DMS53 treated with DMSO at 0.1 percent for 48 hours (cell line): ENCODE measurements at regions not wholly inside any gene's neighbourhood (a gene's known extent, or its start where the extent isn't known, plus 50 kb on each side); places are given as distances from the start of the nearest gene placed in this dataset.
"Not testable (repeated sequence)": the region's sequence is repeated elsewhere in the genome, so short reads cannot be mapped to it uniquely, and the experiment has no call there.

Source experiments
- DNase-seq: peaks from one replicate; lab custom pipeline; 2025; ENCODE audit not compliant: unreplicated experiment; lab: John Stamatoyannopoulos, UW

DNA sequence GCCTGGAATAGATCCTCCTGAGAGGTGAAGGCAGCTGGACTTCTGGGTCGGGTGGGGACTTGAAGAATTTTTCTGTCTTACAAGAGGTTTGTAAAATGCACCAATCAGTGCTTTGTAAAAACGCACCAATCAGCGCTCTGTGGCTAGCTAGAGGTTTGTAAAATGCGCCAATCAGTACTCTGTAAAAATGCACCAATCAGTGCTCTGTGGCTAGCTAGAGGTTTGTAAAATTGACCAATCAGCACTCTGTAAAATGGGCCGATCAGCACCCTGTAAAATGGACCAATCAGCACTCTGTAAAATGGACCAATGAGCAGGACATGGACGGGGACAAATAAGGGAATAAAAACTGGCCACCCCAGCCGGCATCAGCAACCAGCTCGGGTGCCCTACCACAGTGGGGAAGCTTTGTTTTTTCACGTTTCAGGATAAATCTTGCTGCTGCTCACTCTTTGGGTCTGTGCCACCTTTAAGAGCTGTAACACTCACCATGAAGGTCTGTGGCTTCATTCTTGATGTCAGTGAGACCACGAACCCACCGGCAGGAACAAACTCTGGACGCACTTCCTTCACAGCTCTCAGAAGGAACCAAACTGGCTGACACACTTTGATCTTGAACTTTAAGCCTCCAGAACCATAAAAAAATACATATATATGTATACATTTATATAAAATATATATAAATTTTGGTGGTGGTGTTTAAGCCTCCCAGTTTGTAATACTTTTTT, 197.8 kb upstream of the SLCO3A1 start:
- not testable (repeated sequence) for DNase-seq

DNA sequence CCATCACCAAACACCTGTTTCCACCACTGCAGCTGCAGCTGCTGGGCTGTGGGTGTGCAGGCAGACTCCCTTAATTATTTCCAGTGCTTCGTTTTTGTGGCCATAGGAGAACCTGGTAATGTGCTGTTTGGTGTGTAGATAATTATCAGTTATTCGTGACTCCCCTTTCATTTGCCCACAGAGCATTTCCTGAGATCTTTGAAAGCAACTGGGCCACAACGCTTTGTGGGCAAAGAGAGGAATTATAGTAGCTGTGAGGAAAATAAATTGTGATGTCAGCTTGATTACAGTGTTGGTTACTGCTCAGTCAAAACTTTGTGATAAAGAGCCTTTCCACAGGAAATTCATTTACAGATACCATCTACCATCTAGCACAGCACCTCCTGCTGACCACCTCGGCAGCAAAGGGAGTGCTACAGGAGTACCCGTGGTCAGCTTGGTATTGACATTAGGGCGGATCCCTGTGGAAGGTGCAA, 193.3 kb upstream of the SLCO3A1 start:
- no peak for DNase-seq

DNA sequence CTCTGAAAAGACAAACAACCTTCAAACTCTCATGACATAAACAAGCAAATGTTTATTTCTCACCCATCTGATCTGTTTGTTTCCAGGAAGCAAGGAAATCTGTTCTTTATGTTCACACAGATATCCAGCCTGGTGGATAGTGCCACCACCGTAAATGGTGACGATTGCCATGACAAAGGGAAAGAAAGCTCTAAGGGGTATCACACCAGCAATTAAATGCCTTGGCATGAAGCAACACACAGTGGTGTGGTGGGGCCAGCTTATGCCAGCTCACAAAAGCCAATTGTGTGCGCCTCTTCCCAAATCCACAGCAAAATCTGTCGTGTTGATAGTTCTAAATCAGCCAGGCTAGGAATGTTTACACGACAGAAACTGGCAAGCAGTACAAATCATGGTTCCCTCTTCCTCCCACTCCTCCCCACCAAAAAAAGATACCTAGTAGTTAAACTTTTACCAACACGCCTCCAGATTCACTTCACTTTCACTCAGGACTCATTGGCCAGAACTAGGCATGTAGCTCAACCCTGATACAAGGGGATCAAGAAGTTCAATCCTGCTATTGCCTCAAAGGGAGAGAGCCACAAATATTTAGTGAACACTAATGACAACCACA, 189.2 kb upstream of the SLCO3A1 start:
- DNase-seq: no peak

DNA sequence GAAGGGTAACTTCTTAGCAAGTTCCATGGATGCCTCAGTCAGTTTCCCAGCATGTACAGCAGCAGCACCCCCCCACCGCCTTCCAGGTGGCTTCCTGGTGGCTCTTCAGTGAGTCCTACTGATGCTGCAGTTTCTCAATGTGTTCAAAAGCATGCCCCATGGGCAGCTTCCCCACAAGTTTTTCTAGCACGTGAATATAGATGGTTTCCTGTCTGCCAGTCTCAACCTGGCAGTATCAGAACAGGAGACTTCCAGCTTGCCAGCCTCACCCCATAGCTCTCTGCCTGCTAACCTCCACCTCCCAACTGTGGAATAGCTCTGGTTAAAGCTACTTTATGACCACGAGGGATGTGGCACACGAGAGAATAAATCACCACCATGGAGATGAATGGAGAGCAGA, 188.3 kb upstream of the SLCO3A1 start:
- DNase-seq: no peak

DNA sequence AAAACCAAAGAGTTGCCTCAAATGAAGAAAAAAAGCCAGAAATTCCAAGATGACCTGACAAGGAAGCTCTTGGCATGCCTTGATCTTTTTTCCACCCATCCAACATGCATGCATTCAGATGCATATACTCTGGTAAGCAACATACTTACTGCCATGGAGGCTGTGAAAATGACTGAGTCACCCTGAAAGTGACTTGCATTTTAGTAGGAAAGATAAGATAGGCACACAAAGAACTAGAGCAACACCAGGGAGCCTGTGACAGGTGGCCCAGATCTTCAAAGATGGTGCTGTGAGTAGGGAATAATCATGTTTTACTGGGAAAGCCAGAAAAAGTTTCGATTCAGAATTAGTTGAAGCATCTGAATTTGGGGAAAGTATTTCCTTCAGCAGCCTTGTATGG, 185.1 kb upstream of the SLCO3A1 start:
- no peak for DNase-seq

DNA sequence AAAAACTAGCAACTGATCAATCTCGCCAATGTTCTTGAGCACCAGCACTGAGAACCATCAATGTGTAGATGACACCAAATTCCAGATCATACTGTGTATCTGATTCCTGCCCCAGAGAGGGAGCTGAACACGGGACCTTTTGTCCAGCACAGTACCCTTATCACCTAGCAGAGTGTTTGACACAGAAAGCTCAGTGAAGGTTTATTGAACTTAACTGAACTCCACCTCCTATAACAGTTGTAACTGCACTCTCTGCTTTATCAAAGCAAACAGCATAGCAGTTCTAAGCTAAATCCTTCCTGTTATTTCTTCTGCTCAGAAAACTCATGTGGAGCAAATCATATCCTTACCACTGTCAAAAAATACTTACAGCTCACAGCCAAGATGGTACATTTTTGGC, 183.4 kb upstream of the SLCO3A1 start:
- no peak for DNase-seq

DNA sequence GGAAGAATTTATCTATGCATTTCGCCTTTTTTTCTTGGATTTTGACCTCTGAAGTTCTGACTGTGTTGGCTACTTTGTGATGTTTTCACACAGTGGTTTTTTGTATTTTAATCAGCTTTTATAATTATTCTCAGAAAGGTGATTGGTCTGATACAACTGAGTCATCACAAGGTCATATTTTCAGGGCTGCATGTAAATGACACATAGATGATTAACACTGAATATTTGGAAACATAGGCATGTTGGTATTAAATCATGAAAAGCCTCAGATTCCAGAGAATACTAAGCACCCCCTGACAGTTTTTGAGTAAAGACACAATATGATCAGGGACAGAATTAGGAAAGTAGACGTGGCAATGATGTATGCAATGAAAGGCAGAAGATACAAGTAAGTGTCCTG, 175.5 kb upstream of the SLCO3A1 start:
- no peak for DNase-seq

DNA sequence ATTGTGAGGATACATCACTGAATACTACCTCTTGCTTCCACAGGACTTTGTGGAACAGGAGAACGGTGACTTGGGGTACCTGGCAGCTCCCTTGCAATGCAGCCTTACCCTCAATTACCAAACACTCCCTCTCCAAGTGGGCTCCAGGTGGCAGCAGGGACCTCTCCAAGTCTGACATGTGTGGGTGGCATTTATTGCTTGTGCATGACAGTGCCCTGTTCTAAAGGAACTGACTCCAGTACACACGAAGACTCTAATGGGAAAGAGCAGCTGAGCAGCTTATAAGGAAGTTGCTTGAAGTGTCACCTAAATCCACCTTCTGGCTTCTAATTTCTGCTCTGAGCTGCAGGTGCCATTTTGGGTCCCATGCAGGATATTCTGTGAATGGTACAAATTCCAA, 174.1 kb upstream of the SLCO3A1 start:
- DNase-seq: no peak

DNA sequence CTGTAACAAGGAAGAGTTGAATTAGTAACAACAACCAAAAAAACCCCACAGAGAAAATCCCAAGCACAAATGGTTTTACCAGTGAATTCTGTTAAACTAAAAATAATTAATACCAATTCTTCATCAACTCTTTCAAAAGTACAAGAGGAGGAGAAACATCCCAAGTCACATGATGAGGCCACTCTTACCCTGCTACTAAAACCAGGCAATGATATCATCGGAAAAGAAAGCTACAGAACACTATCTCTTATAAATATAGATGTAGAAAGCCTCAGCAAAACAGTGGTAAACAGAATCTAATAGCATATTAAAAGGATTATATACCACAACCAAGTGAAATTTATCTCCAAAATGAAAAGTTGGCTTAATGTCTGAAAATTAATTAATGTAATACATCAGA, 168.1 kb upstream of the SLCO3A1 start:
- no peak for DNase-seq

DNA sequence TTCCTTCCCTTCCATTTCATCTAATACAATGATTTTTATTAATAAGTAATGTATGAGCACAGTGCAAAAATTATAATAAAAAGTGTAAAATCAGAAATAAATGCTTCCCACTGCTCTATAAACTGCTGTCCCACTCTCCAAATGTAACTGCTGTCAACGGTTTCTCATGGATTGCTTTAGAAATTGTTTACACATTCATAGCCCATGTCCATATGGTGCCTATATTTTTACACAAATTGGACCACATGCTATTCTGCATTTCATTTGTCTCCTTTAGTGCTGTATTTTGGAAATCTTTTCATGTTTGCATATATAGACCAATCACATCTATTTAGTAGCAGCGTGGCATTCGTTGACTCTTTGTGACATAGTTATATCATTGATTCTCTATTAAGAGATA, 164.7 kb upstream of the SLCO3A1 start:
- DNase-seq: no peak

DNA sequence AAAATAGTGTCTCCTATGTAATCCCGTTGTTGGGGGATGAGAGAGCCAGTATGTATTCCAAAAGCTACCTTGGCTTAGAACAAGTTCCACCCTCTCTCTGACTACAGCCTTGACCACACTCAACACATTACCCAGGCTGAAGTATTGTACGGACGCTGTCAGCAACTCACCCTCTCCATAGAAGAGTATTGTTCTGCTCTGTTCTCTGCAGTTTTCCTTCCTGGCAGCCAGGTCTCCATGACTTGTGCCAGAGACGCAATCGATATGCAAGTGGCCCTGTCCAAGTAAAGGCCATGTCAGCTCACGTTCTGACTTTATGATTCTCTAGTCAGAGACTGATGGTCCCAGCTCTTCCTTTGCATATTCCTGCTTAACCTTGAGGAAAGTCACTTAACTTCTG, 164.1 kb upstream of the SLCO3A1 start:
- DNase-seq: no peak

DNA sequence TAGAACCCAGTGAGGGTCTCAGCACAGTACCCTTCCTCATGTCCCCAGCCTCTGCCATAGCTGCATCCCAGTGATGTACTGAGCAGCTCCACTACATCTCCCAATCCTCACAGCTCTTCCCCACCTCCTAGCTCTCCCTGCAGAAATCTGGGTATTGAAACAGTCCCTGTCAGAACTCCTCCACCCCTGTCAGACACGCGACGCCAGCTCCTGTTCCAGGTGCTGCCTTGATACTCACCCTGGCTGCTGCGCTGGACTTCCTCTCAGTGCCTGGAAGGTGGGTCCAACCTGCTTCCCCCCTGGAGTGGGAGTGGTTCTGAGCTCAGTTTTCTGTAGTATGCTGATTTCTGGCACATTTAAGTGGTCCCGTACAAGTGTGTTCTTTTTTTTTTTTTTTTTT, 160.9 kb upstream of the SLCO3A1 start:
- DNase-seq: no peak

DNA sequence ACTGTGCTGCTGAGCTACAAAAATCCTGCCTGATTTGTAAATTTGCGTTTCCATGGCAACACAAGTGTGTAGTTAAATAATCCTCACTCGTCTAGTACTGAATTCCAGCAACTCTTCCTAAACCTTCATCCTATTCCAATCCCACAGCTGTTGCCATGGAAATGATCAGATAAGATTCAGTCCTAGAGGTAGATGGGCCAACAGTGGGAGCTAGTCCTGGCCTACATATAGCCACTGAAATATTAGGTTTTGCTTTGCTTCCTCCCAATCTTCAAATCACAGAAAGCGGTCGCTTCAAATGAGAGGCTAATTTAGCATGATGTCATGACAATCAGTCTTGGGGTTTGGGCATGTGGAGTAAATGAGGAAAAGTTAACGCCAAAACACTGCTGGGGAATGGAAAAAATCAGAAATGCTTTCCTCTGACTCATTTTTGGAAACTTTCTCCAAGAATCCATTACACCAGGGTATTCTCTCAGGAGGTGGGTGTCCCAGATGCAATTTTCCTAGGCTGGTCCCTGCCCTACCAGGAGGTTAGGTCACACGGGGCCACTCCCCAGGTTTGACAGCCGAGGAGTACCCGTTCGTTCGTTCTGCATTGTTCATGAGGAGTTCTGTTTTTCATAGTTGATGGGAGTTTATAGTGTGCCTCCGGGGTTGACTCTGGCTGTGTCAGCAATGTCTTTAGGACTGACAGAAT, 159.2 kb upstream of the SLCO3A1 start:
- no peak for DNase-seq

DNA sequence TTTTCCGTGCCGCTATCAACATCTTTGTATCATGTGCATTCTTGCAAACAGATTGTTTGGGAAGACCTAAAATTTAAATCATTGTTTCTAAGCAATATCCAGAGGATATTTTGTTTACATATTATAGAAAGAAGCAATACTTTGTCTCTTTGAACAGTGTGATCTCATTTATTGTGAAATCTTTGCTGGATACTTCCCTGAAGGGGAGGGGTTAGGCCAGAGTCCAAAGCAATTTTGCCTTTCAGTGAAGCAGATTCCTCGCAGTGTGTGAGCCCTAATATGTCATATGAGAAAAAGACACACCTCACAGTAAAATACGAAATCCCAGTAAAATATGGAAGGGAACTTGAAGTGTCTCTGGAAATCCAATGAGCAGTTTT, 158.7 kb upstream of the SLCO3A1 start:
- no peak for DNase-seq

DNA sequence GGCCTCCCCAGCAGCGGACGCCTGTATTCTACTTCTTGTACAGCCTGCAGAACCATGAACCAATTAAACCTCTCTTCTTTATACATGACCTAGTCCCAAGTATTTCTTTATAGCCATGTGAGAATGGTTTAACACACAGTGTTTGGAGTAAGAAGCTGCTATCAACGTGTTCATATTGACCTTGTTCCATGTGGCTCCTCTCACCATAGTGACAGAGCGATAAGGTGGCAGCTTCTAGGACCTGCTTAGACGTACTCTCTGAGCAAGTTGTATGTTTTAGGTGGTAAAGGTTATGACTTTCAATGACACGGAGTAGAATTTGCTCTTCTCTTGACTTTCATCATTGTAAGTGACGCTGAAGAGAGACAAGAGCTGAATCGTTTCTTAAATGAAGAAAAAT, 157.7 kb upstream of the SLCO3A1 start:
- no peak for DNase-seq

DNA sequence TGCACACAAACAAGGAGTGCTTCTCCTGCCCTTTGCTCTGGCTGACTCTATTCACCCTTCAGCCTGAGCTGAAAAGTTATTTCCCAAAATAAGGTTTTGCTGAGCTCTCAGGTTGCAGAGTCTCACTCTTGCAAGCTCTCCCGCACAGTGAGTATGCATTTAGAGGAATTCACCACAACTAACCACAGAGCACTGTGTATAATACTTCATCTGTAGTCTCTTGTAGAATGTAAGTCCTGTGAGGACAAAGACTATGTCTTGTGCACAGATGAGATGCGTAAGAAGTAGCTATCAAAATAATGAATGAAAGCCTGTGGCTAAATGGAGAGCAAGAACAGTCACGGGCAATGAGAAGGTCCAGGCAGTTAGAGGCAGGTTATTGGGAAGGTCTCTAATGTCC, 156.5 kb upstream of the SLCO3A1 start:
- DNase-seq: no peak

DNA sequence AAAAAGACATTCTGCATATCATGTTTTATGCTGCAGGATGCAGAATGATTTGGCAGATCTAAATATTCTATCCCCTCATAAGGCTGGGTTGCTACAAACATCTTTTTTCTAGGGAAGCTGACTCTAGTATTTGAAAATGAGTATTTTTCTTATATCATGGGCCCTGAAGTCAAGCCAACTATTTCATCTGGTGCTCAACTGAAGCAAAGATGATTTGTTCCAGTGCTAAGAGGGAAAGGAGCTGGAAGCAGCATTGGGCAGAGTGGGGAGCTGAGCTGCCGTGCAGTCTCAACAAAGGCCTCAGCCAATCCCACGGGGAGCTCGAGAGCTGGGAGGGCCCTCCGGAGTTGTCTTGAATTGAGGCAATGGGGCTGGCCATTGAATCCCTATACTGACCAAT, 155.3 kb upstream of the SLCO3A1 start:
- DNase-seq: no peak

DNA sequence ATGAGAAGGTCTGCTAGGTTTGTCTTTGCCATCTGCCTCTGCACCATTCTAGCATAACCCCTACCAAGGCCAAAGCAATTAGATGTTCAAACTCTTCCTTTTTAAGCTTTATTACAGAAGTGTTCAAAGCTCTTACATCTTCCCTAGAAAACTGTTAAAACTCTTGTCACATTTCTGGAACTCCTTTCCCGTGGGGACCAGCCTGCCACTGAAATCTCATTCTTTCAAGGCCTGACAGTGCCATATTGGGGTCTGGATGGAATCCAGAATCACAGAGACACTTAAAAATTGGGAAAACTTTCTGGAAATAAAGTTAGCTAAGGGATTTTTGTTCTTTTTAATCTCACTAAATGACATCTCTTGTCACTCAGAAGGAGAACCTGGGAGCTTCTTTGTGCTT, 153.8 kb upstream of the SLCO3A1 start:
- DNase-seq: no peak

DNA sequence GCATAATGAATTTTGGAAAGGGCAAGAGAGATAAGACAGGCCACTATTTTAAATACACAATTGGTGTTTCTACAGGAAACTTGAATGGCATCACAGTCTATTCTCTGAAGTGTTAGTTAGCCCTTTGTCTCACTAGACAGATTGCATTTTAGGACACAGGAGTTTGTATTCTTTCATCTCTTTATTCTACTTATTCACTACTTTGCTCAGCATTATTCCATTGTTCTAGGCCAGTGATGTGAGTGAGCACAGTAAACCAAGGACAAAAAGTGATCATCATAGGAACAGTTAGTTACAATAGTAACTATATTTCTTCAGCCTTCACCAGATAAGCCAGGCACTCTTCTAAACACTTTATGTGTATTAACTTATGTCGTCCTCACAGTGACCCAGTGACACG, 150.2 kb upstream of the SLCO3A1 start:
- DNase-seq: no peak

DNA sequence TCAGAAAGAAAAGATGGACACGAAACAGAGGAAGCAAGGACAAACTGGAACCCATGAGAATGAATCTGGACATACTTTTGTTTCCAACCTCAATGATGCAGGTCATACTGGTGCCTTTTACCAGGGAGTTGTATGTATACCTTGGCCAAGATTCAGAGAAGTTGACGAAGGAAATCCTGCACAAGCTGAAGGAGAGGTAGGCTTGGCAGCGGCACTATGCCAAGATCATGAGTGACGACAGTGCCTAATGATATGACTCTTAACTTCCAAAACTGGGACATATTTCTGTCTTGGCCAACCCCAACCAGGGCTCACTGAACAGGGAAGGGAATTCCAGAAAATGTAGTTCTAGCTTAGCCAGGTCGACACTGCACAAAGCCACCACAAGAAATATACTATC, 149.2 kb upstream of the SLCO3A1 start:
- no peak for DNase-seq

DNA sequence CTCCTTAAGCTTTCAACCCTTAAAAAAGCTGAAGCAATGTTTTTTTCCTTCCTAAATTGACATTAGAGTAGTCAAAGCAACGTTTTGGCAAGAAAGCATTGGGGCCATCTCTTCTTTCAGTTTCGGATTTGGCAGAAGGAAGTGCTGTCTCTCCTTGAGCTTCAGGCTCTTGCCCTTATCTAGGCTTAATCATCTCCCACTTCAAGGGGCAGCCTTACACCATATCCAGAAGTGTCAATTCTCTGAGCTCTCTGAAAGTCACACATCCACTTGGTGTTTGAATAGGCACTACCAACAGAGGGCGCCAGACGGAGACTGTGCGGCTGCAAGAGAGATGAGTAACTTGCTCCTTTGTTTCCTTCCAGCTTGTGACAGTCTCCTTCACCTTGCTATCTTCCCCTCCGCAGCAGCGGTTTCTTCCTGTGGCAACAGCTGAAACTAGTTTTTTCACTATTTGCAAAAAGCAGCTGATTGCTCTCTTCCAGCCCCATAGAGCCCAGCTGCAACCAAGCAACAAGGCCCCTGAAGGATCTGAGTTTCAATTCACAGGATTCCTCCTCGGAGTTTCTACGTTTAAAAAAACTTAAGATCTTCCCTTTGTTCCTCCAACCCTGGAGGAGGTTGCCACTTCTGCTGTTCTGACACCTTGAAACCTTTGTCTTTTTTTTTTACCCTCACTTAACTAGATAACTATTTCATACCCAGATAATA, 147.0 kb upstream of the SLCO3A1 start:
- peak; percentile 70 for DNase-seq
